ENCODE measurements at regions not wholly inside any gene's neighbourhood (a gene's known extent, or its start where the extent isn't known, plus 50 kb on each side); places are given as distances from the start of the nearest gene placed in this dataset.

DNA sequence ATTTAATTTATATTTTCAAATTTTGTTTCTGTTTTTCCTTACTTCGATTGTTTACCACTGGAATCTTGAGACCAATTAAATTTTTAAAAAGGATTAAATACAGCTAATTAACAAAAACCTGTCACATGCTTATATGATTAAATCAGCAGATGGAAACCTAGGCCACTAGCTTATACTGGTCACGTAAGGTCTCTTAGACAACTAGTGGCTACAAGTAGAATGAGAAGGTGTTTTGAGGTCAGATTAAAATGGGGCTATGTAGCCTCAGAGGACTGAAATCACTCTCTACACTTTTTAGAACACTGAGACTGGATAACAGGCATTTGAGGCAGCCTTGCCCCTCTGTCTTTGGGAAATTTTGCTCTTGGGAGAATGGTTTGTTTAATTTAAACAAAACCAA is 246.5 kb upstream of the ONECUT1 start:
- no peak overlapping the region for H3K4ac ChIP-seq (ENCODE audit: low read length)
- no CpG with 5 or more reads among the region's 2 CpGs for WGBS, 2 donors (ENCODE audit: extremely low coverage in 2 of 2, insufficient read length in 2 of 2, insufficient replicate concordance in 1 of 2)
- H2AK5ac ChIP-seq (ENCODE audit: low read depth, low read length): no peak overlapping the region
- no peak overlapping the region for H2AFZ ChIP-seq (ENCODE audit: low read length)
- H3K23ac ChIP-seq (ENCODE audit: low read depth, low read length, poor library complexity): no peak overlapping the region
- no peak overlapping the region for H4K8ac ChIP-seq (ENCODE audit: low read depth, low read length)
- no peak overlapping the region for H2BK12ac ChIP-seq (ENCODE audit: low read length)
- H3K27me3 ChIP-seq (ENCODE audit: control insufficient read depth in 3 of 3, insufficient read depth in 3 of 3, low read depth in 1 of 3, low read length in 3 of 3): no peaks in the 10 kb centered on the region
- no peaks in the 10 kb centered on the region for H3K36me3 ChIP-seq (replicated peaks in 1 of 2; ENCODE audit: control insufficient read depth in 2 of 2, insufficient read depth in 2 of 2, low read length in 2 of 2)
- peaks cover 0 to 3% of the 10 kb centered on the region in 2 donors for H3K4me1 ChIP-seq (ENCODE audit: control insufficient read depth in 2 of 2, insufficient read depth in 1 of 2, low read depth in 1 of 2, low read length in 2 of 2)
- DNase-seq (ENCODE audit: low spot score): no peak
- H3K4me2 ChIP-seq (ENCODE audit: insufficient read depth, low read length, poor library complexity, severe bottlenecking): no peak overlapping the region
- no peak overlapping the region for H2BK5ac ChIP-seq (ENCODE audit: low read length)
- H3K4me3 ChIP-seq (ENCODE audit: low read length in 2 of 2): no peak overlapping the region
- H2BK120ac ChIP-seq (ENCODE audit: low read depth, low read length): no peak overlapping the region
- H3K14ac ChIP-seq (ENCODE audit: low read length): no peak overlapping the region
- H3K9me3 ChIP-seq (replicated peaks in 1 of 2; ENCODE audit: control insufficient read depth in 2 of 2, insufficient read depth in 1 of 2, low read depth in 1 of 2, low read length in 2 of 2): no peaks in the 10 kb centered on the region
- no peak overlapping the region for H3K18ac ChIP-seq (ENCODE audit: low read length)
- H3K79me1 ChIP-seq (ENCODE audit: low read depth, low read length): no peaks in the 10 kb centered on the region
- H3K9ac ChIP-seq (ENCODE audit: low read depth, low read length, poor library complexity): no peak overlapping the region
- H4K91ac ChIP-seq (ENCODE audit: low read depth, low read length, poor library complexity): no peak overlapping the region
- no peak overlapping the region for H3K27ac ChIP-seq (replicated peaks; ENCODE audit: low read length)
- H2BK15ac ChIP-seq (ENCODE audit: low read length): no peak overlapping the region

- Histone ChIP-seq H4K91ac (ENCODE audit: low read depth, low read length, poor library complexity) (no peak overlapping the region), H3K14ac (ENCODE audit: low read length) (no peak overlapping the region), H2BK120ac (ENCODE audit: low read depth, low read length) (no peak overlapping the region), H3K27ac (replicated peaks; ENCODE audit: low read length) (no peak overlapping the region), H3K23ac (ENCODE audit: low read depth, low read length, poor library complexity) (no peak overlapping the region), H2BK5ac (ENCODE audit: low read length) (no peak overlapping the region), H3K4me2 (ENCODE audit: insufficient read depth, low read length, poor library complexity, severe bottlenecking) (no peak overlapping the region), H3K27me3 (ENCODE audit: control insufficient read depth in 3 of 3, insufficient read depth in 3 of 3, low read depth in 1 of 3, low read length in 3 of 3) (no peaks in the 10 kb centered on the region), H3K9ac (ENCODE audit: low read depth, low read length, poor library complexity) (no peak overlapping the region), H3K79me1 (ENCODE audit: low read depth, low read length) (no peaks in the 10 kb centered on the region), H2AK5ac (ENCODE audit: low read depth, low read length) (no peak overlapping the region), H2BK12ac (ENCODE audit: low read length) (no peak overlapping the region), H3K36me3 (replicated peaks in 1 of 2; ENCODE audit: control insufficient read depth in 2 of 2, insufficient read depth in 2 of 2, low read length in 2 of 2) (no peaks in the 10 kb centered on the region), H2BK15ac (ENCODE audit: low read length) (no peak overlapping the region), H3K18ac (ENCODE audit: low read length) (peak overlapping the region; percentile 32), H3K4me1 (ENCODE audit: control insufficient read depth in 2 of 2, insufficient read depth in 1 of 2, low read depth in 1 of 2, low read length in 2 of 2) (peaks cover 0 to 3% of the 10 kb centered on the region in 2 donors), H3K9me3 (replicated peaks in 1 of 2; ENCODE audit: control insufficient read depth in 2 of 2, insufficient read depth in 1 of 2, low read depth in 1 of 2, low read length in 2 of 2) (no peaks in the 10 kb centered on the region), H4K8ac (ENCODE audit: low read depth, low read length) (no peak overlapping the region), H3K4me3 (ENCODE audit: low read length in 2 of 2) (no peak overlapping the region), H3K4ac (ENCODE audit: low read length) (no peak overlapping the region), H2AFZ (ENCODE audit: low read length) (no peak overlapping the region)
- DNase-seq (ENCODE audit: low spot score): no peak
- no CpG with 5 or more reads among the region's 4 CpGs for WGBS, 2 donors (ENCODE audit: extremely low coverage in 2 of 2, insufficient read length in 2 of 2, insufficient replicate concordance in 1 of 2)
Observed at GRCh38 chr15:53034767-53035245, 244.7 kb upstream of the ONECUT1 start.

DNA sequence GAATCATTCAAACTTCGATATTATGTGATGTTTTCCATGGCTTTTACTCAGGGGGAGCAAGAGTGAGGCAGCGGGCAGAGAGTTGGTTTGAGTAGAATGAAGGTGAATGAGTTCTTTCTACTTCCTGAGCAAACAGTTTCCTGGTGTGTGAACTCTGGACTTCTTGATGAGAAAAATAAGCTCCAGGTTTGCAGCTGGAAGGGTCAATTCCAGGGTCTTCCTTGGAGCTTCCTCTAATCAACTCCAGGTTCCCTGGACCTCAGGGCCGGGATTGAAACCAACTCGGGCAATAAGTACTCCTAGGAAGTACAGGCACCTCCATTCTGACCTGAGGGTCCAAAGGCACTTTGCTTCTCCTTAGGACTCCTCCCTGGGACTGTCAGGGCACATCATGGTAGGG is 243.6 kb upstream of the ONECUT1 start:
- no peak overlapping the region for H4K91ac ChIP-seq (ENCODE audit: low read depth, low read length, poor library complexity)
- H2AK5ac ChIP-seq (ENCODE audit: low read depth, low read length): no peak overlapping the region
- H3K4me2 ChIP-seq (ENCODE audit: insufficient read depth, low read length, poor library complexity, severe bottlenecking): no peak overlapping the region
- H3K23ac ChIP-seq (ENCODE audit: low read depth, low read length, poor library complexity): no peak overlapping the region
- no peak overlapping the region for H3K4ac ChIP-seq (ENCODE audit: low read length)
- H3K79me1 ChIP-seq (ENCODE audit: low read depth, low read length): no peaks in the 10 kb centered on the region
- H4K8ac ChIP-seq (ENCODE audit: low read depth, low read length): no peak overlapping the region
- no peak overlapping the region for H2BK120ac ChIP-seq (ENCODE audit: low read depth, low read length)
- no peak overlapping the region for H3K9ac ChIP-seq (ENCODE audit: low read depth, low read length, poor library complexity)
- no peaks in the 10 kb centered on the region for H3K9me3 ChIP-seq (replicated peaks in 1 of 2; ENCODE audit: control insufficient read depth in 2 of 2, insufficient read depth in 1 of 2, low read depth in 1 of 2, low read length in 2 of 2)
- H2BK5ac ChIP-seq (ENCODE audit: low read length): no peak overlapping the region
- H2BK15ac ChIP-seq (ENCODE audit: low read length): no peak overlapping the region
- WGBS, 2 donors (ENCODE audit: extremely low coverage in 2 of 2, insufficient read length in 2 of 2, insufficient replicate concordance in 1 of 2): no CpG with 5 or more reads among the region's 4 CpGs
- H3K27ac ChIP-seq (replicated peaks; ENCODE audit: low read length): no peak overlapping the region
- H3K27me3 ChIP-seq (ENCODE audit: control insufficient read depth in 3 of 3, insufficient read depth in 3 of 3, low read depth in 1 of 3, low read length in 3 of 3): no peaks in the 10 kb centered on the region
- no peaks in the 10 kb centered on the region for H3K36me3 ChIP-seq (replicated peaks in 1 of 2; ENCODE audit: control insufficient read depth in 2 of 2, insufficient read depth in 2 of 2, low read length in 2 of 2)
- no peak overlapping the region for H3K14ac ChIP-seq (ENCODE audit: low read length)
- no peak overlapping the region for H3K4me3 ChIP-seq (ENCODE audit: low read length in 2 of 2)
- H2AFZ ChIP-seq (ENCODE audit: low read length): no peak overlapping the region
- no peak overlapping the region for H3K18ac ChIP-seq (ENCODE audit: low read length)
- peaks cover 0 to 3% of the 10 kb centered on the region in 2 donors for H3K4me1 ChIP-seq (ENCODE audit: control insufficient read depth in 2 of 2, insufficient read depth in 1 of 2, low read depth in 1 of 2, low read length in 2 of 2)
- H2BK12ac ChIP-seq (ENCODE audit: low read length): no peak overlapping the region
- no peak for DNase-seq (ENCODE audit: low spot score)

DNA sequence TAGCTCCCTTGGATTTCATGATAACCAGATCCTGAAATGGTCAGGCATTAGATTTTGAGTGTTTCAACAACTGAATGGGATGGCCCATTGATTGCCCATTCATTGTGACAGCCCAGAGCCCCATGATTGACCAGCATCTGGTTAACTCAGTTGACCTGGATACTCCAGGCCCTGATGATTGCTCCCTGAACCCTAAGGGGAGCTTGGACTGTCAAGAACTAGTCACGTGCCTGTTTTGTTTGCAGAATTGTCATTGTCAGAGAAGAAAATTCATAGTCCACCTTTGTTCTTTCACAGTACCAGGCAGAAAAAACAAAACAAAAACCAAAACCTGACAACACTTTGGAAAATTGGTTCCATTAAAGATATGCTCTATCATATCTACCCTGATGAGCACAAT is 241.3 kb upstream of the ONECUT1 start:
- WGBS, 2 donors (ENCODE audit: extremely low coverage in 2 of 2, insufficient read length in 2 of 2, insufficient replicate concordance in 1 of 2): no CpG with 5 or more reads among the region's 1 CpG
- H2BK15ac ChIP-seq (ENCODE audit: low read length): no peak overlapping the region

More for the DNA sequence above, 241.3 kb upstream of the ONECUT1 start:
- no peak for DNase-seq (ENCODE audit: low spot score)
- Histone ChIP-seq H3K9ac (ENCODE audit: low read depth, low read length, poor library complexity) (no peak overlapping the region), H3K18ac (ENCODE audit: low read length) (no peak overlapping the region), H3K4me1 (ENCODE audit: control insufficient read depth in 2 of 2, insufficient read depth in 1 of 2, low read depth in 1 of 2, low read length in 2 of 2) (peaks cover 0 to 2% of the 10 kb centered on the region in 2 donors), H2BK120ac (ENCODE audit: low read depth, low read length) (no peak overlapping the region), H2AK5ac (ENCODE audit: low read depth, low read length) (no peak overlapping the region), H4K8ac (ENCODE audit: low read depth, low read length) (no peak overlapping the region), H3K27me3 (ENCODE audit: control insufficient read depth in 3 of 3, insufficient read depth in 3 of 3, low read depth in 1 of 3, low read length in 3 of 3) (no peaks in the 10 kb centered on the region), H2BK12ac (ENCODE audit: low read length) (no peak overlapping the region), H3K4ac (ENCODE audit: low read length) (no peak overlapping the region), H3K4me2 (ENCODE audit: insufficient read depth, low read length, poor library complexity, severe bottlenecking) (no peak overlapping the region), H3K36me3 (replicated peaks in 1 of 2; ENCODE audit: control insufficient read depth in 2 of 2, insufficient read depth in 2 of 2, low read length in 2 of 2) (no peaks in the 10 kb centered on the region), H4K91ac (ENCODE audit: low read depth, low read length, poor library complexity) (no peak overlapping the region), H2AFZ (ENCODE audit: low read length) (no peak overlapping the region), H3K23ac (ENCODE audit: low read depth, low read length, poor library complexity) (no peak overlapping the region), H3K14ac (ENCODE audit: low read length) (no peak overlapping the region), H3K9me3 (replicated peaks in 1 of 2; ENCODE audit: control insufficient read depth in 2 of 2, insufficient read depth in 1 of 2, low read depth in 1 of 2, low read length in 2 of 2) (no peaks in the 10 kb centered on the region), H3K79me1 (ENCODE audit: low read depth, low read length) (no peaks in the 10 kb centered on the region), H3K27ac (replicated peaks; ENCODE audit: low read length) (no peak overlapping the region), H3K4me3 (ENCODE audit: low read length in 2 of 2) (no peak overlapping the region), H2BK5ac (ENCODE audit: low read length) (no peak overlapping the region)
